ENCODE measurements at regions not wholly inside any gene's neighbourhood (a gene's known extent, or its start where the extent isn't known, plus 50 kb on each side); places are given as distances from the start of the nearest gene placed in this dataset.

- intact Hi-C loops (cut with micrococcal nuclease): no loop called here
- Mint-ChIP-seq H3K9me3 (peaks cover 2 to 5% of the 10 kb centered on the region in 2 donors), H3K27me3 (ENCODE audit: low read depth in 2 of 2) (no peaks in the 10 kb centered on the region), H3K36me3 (no peaks in the 10 kb centered on the region), H3K4me3 (no peak overlapping the region), H3K27ac (no peak overlapping the region), H3K4me1 (no peaks in the 10 kb centered on the region)
- Histone ChIP-seq H3K36me3 (ENCODE audit: control insufficient read depth, insufficient read depth, low read length) (no peaks in the 10 kb centered on the region), H3K9me3 (ENCODE audit: control insufficient read depth, insufficient read depth, low read length) (no peaks in the 10 kb centered on the region), H3K27me3 (ENCODE audit: control insufficient read depth, insufficient read depth, low read length) (no peaks in the 10 kb centered on the region), H3K27ac (ENCODE audit: low read length) (no peak overlapping the region), H3K4me3 (ENCODE audit: low read length) (no peak overlapping the region), H3K4me1 (ENCODE audit: control insufficient read depth, insufficient read depth, low read length) (no peaks in the 10 kb centered on the region)
- DNase-seq: no peak
- TF ChIP-seq CTCF (IDR thresholded peaks at IDR 0.05): no peak
- WGBS (ENCODE audit: insufficient coverage): 70% methylated on average over 4 of the region's 5 CpGs
- ATAC-seq: no peak
Observed at GRCh38 chr5:163645421-163646416, 140.3 kb downstream of the MAT2B start.

GRCh38 chr5:163649514-163649913 is 144.1 kb downstream of the MAT2B start:
- no peak overlapping the region for H3K4me3 Mint-ChIP-seq
- DNase-seq (no peak), ATAC-seq (no peak)
- Histone ChIP-seq H3K4me3 (ENCODE audit: low read length) (no peak overlapping the region), H3K27me3 (ENCODE audit: control insufficient read depth, insufficient read depth, low read length) (no peaks in the 10 kb centered on the region), H3K27ac (ENCODE audit: low read length) (no peak overlapping the region), H3K9me3 (ENCODE audit: control insufficient read depth, insufficient read depth, low read length) (no peaks in the 10 kb centered on the region), H3K4me1 (ENCODE audit: control insufficient read depth, insufficient read depth, low read length) (no peaks in the 10 kb centered on the region), H3K36me3 (ENCODE audit: control insufficient read depth, insufficient read depth, low read length) (no peaks in the 10 kb centered on the region)
- no peaks in the 10 kb centered on the region for H3K36me3 Mint-ChIP-seq
- H3K4me1 Mint-ChIP-seq: no peaks in the 10 kb centered on the region
- no peak overlapping the region for H3K27ac Mint-ChIP-seq
- intact Hi-C loops (cut with micrococcal nuclease): no loop called here
- TF ChIP-seq CTCF (IDR thresholded peaks at IDR 0.05): no peak
- 81% methylated on average over 2 of the region's 2 CpGs for WGBS (ENCODE audit: insufficient coverage)
- H3K9me3 Mint-ChIP-seq: peaks cover 6 to 13% of the 10 kb centered on the region in 2 donors
- no peaks in the 10 kb centered on the region for H3K27me3 Mint-ChIP-seq (ENCODE audit: low read depth in 2 of 2)

- Mint-ChIP-seq H3K27me3 (ENCODE audit: low read depth in 2 of 2) (no peaks in the 10 kb centered on the region), H3K4me1 (no peaks in the 10 kb centered on the region), H3K36me3 (no peaks in the 10 kb centered on the region), H3K4me3 (no peak overlapping the region), H3K9me3 (peaks cover 4 to 10% of the 10 kb centered on the region in 2 donors), H3K27ac (no peak overlapping the region)
- WGBS (ENCODE audit: insufficient coverage): no CpG with 5 or more reads among the region's 1 CpG
- H3K4me1 ChIP-seq (ENCODE audit: control insufficient read depth, insufficient read depth, low read length): no peaks in the 10 kb centered on the region
- H3K27ac ChIP-seq (ENCODE audit: low read length): no peak overlapping the region
- H3K4me3 ChIP-seq (ENCODE audit: low read length): no peak overlapping the region
- no peak for TF ChIP-seq CTCF (IDR thresholded peaks at IDR 0.05)
- no peaks in the 10 kb centered on the region for H3K27me3 ChIP-seq (ENCODE audit: control insufficient read depth, insufficient read depth, low read length)
- intact Hi-C loops (cut with micrococcal nuclease): no loop called here
- no peaks in the 10 kb centered on the region for H3K36me3 ChIP-seq (ENCODE audit: control insufficient read depth, insufficient read depth, low read length)
- ATAC-seq (no peak), DNase-seq (no peak)
- no peaks in the 10 kb centered on the region for H3K9me3 ChIP-seq (ENCODE audit: control insufficient read depth, insufficient read depth, low read length)
Observed at GRCh38 chr5:163653526-163653925, 148.1 kb downstream of the MAT2B start.

Measured in natural killer cell (primary cell).